ENCODE measurements at regions not wholly inside any gene's neighbourhood (a gene's known extent, or its start where the extent isn't known, plus 50 kb on each side); places are given as distances from the start of the nearest gene placed in this dataset.

GRCh38 chr20:57788936-57789613, 79.3 kb upstream of the PMEPA1 start:
- Histone ChIP-seq H3K27me3 (no peaks in the 10 kb centered on the region), H3K27ac (no peak overlapping the region), H3K9me3 (no peaks in the 10 kb centered on the region), H3K4me1 (no peaks in the 10 kb centered on the region), H3K4me3 (no peak overlapping the region), H3K36me3 (no peaks in the 10 kb centered on the region)
- intact Hi-C loops (cut with DNase I; ENCODE audit: low total_unique reads): loop anchor here (5.0 kb wide), 1 partner anchor 1973 kb away; no protein-coding TSS in a partner anchor
- DNase-seq (ENCODE audit: low spot score in 2 of 2): no peak
- no peak for TF ChIP-seq CTCF (IDR thresholded peaks at IDR 0.05)
- no peak for TF ChIP-seq POLR2A (IDR thresholded peaks at IDR 0.05)
- TF ChIP-seq POLR2AphosphoS5 (IDR thresholded peaks at IDR 0.05): no peak

GRCh38 chr20:57787990-57788781, 78.4 kb upstream of the PMEPA1 start:
- H3K9me3 ChIP-seq: no peaks in the 10 kb centered on the region
- TF ChIP-seq CTCF (IDR thresholded peaks at IDR 0.05): no peak
- TF ChIP-seq POLR2AphosphoS5 (IDR thresholded peaks at IDR 0.05): no peak
- no peak for TF ChIP-seq POLR2A (IDR thresholded peaks at IDR 0.05)
- no peak overlapping the region for H3K4me3 ChIP-seq
- no peak for DNase-seq (ENCODE audit: low spot score in 2 of 2)
- H3K27me3 ChIP-seq: no peaks in the 10 kb centered on the region
- no peak overlapping the region for H3K27ac ChIP-seq
- H3K4me1 ChIP-seq: no peaks in the 10 kb centered on the region
- intact Hi-C loops (cut with DNase I; ENCODE audit: low total_unique reads): loop anchor here (5.0 kb wide), 1 partner anchor 1974 kb away; no protein-coding TSS in a partner anchor
- H3K36me3 ChIP-seq: no peaks in the 10 kb centered on the region

GRCh38 chr20:57787151-57787989, 77.6 kb upstream of the PMEPA1 start:
- DNase-seq (ENCODE audit: low spot score in 2 of 2): no peak
- intact Hi-C loops (cut with DNase I; ENCODE audit: low total_unique reads): loop anchor here (5.0 kb wide), 1 partner anchor 1975 kb away; no protein-coding TSS in a partner anchor
- no peak for TF ChIP-seq POLR2A (IDR thresholded peaks at IDR 0.05)
- no peak for TF ChIP-seq POLR2AphosphoS5 (IDR thresholded peaks at IDR 0.05)
- no peak for TF ChIP-seq CTCF (IDR thresholded peaks at IDR 0.05)
- Histone ChIP-seq H3K4me1 (no peaks in the 10 kb centered on the region), H3K36me3 (no peaks in the 10 kb centered on the region), H3K9me3 (no peaks in the 10 kb centered on the region), H3K27ac (no peak overlapping the region), H3K4me3 (no peak overlapping the region), H3K27me3 (no peaks in the 10 kb centered on the region)

GRCh38 chr20:57786304-57786932, 76.6 kb upstream of the PMEPA1 start:
- Histone ChIP-seq H3K4me1 (no peaks in the 10 kb centered on the region), H3K36me3 (no peaks in the 10 kb centered on the region), H3K4me3 (no peak overlapping the region), H3K27ac (no peak overlapping the region), H3K27me3 (no peaks in the 10 kb centered on the region), H3K9me3 (no peaks in the 10 kb centered on the region)
- intact Hi-C loops (cut with DNase I; ENCODE audit: low total_unique reads): loop anchor here (5.0 kb wide), 1 partner anchor 1976 kb away; no protein-coding TSS in a partner anchor
- no peak for TF ChIP-seq CTCF (IDR thresholded peaks at IDR 0.05)
- no peak for TF ChIP-seq POLR2AphosphoS5 (IDR thresholded peaks at IDR 0.05)
- TF ChIP-seq POLR2A (IDR thresholded peaks at IDR 0.05): no peak
- no peak for DNase-seq (ENCODE audit: low spot score in 2 of 2)

Data from breast epithelium (tissue), 4 donors.